GM23338 (cell line): ENCODE measurements at regions not wholly inside any gene's neighbourhood (a gene's known extent, or its start where the extent isn't known, plus 50 kb on each side); places are given as distances from the start of the nearest gene placed in this dataset.

Experiments
- ATAC-seq: fragments of 200-7000 bp; cut with Tn5 transposase; 3 replicates; pipeline ENCODE4 v1.9.1; 2020
- DNase-seq: peaks from one replicate; pipeline ENCODE4 v3.0.0-alpha.2; 2015; ENCODE audit warnings: low spot score
- H2AFZ ChIP-seq: fragments of 200-600 bp; sonication (generic); 2 replicates; pipeline ENCODE4 v1.8.0; 2016; ENCODE audit warnings: antibody characterized with exemption, mild to moderate bottlenecking, moderate library complexity
- H3F3A ChIP-seq: fragments of 200-600 bp; sonication (generic); replicated peaks from 2 replicates; pipeline ENCODE4 v1.8.0; 2017; ENCODE audit warnings: antibody characterized with exemption, mixed run types, low read depth
- H3K27ac ChIP-seq: fragments of 200-600 bp; sonication (generic); 2 replicates; pipeline ENCODE4 v1.6.1; 2016; ENCODE audit warnings: low read depth
- H3K27me3 ChIP-seq: fragments of 200-600 bp; sonication (generic); 2 replicates; pipeline ENCODE4 v1.8.0; 2016; ENCODE audit warnings: mild to moderate bottlenecking, mixed run types, moderate library complexity; ENCODE audit not compliant: insufficient read depth
- H3K36me3 ChIP-seq: fragments of 200-600 bp; sonication (generic); 2 replicates; pipeline ENCODE4 v1.8.0; 2016; ENCODE audit warnings: mild to moderate bottlenecking; ENCODE audit not compliant: insufficient read depth
- H3K4me1 ChIP-seq: fragments of 200-600 bp; sonication (generic); 2 replicates; pipeline ENCODE4 v1.8.0; 2016; ENCODE audit warnings: mild to moderate bottlenecking, moderate library complexity; ENCODE audit not compliant: insufficient read depth
- H3K4me2 ChIP-seq: fragments of 200-600 bp; sonication (generic); 2 replicates; pipeline ENCODE4 v1.7.1; 2017; ENCODE audit warnings: mixed run types
- H3K4me3 ChIP-seq: fragments of 200-600 bp; sonication (generic); 2 replicates; pipeline ENCODE4 v1.6.1; 2016; ENCODE audit warnings: mixed run types
- H3K79me2 ChIP-seq: fragments of 200-600 bp; sonication (generic); replicated peaks from 2 replicates; pipeline ENCODE4 v1.8.0; 2017; ENCODE audit warnings: mild to moderate bottlenecking; ENCODE audit not compliant: insufficient read depth
- H3K9me2 ChIP-seq: fragments of 200-600 bp; sonication (generic); 2 replicates; pipeline ENCODE4 v1.8.0; 2017; ENCODE audit not compliant: insufficient read depth
- H4K20me1 ChIP-seq: fragments of 200-600 bp; sonication (generic); replicated peaks from 2 replicates; pipeline ENCODE4 v1.8.0; 2017; ENCODE audit warnings: mild to moderate bottlenecking; ENCODE audit not compliant: insufficient read depth
- H3K27ac Mint-ChIP-seq: 2 replicates; pipeline ENCODE4 v1.8.0; 2020; ENCODE audit warnings: inconsistent platforms, mild to moderate bottlenecking, moderate library complexity, mixed read lengths
- H3K27me3 Mint-ChIP-seq: 3 replicates; pipeline ENCODE4 v1.8.0; 2022; ENCODE audit warnings: low read depth, mild to moderate bottlenecking, moderate library complexity, mixed read lengths, inconsistent platforms; ENCODE audit not compliant: insufficient read depth, poor library complexity
- H3K36me3 Mint-ChIP-seq: 3 replicates; pipeline ENCODE4 v1.8.0; 2021; ENCODE audit warnings: low read depth, mild to moderate bottlenecking, inconsistent platforms, moderate library complexity, mixed read lengths
- H3K4me1 Mint-ChIP-seq: 3 replicates; pipeline ENCODE4 v1.8.0; 2020; ENCODE audit warnings: mild to moderate bottlenecking, inconsistent platforms, mixed read lengths
- H3K4me3 Mint-ChIP-seq: 3 replicates; pipeline ENCODE4 v1.8.0; 2021; ENCODE audit warnings: moderate library complexity, mild to moderate bottlenecking, inconsistent platforms, mixed read lengths
- H3K9me3 Mint-ChIP-seq: 3 replicates; pipeline ENCODE4 v1.8.0; 2020; ENCODE audit warnings: moderate library complexity, mild to moderate bottlenecking, inconsistent platforms, mixed read lengths
- CREB1 ChIP-seq: fragments of 250-450 bp; sonication (Bioruptor Pico); IDR thresholded peaks from 2 replicates; pipeline ENCODE4 v1.5.0; 2020; ENCODE audit warnings: low read depth, mild to moderate bottlenecking, moderate library complexity
- CTCF ChIP-seq, 2 experiments: fragments of 200-600 bp in 1 of 2; sonication (generic) in 1 of 2; conservative IDR thresholded peaks; 2 replicates each; pipeline versions ENCODE4 v1.5.1 to v1.6.1; 2016 to 2017; ENCODE audit warnings: antibody characterized with exemption in 2 of 2, low read depth in 2 of 2, mild to moderate bottlenecking in 2 of 2, moderate library complexity in 1 of 2
- ETS1 ChIP-seq: IDR thresholded peaks from 2 replicates; pipeline ENCODE4 v1.6.1; 2016; ENCODE audit warnings: antibody characterized with exemption
- EZH2phosphoT487 ChIP-seq: fragments of 200-600 bp; sonication (generic); IDR thresholded peaks from one replicate; pipeline ENCODE4 v1.8.1; 2018; ENCODE audit warnings: antibody characterized with exemption; ENCODE audit not compliant: unreplicated experiment
- JUNB ChIP-seq: IDR thresholded peaks from one replicate; pipeline ENCODE4 v1.6.1; 2016; ENCODE audit warnings: antibody characterized with exemption; ENCODE audit not compliant: unreplicated experiment
- NANOG ChIP-seq: IDR thresholded peaks from 2 replicates; pipeline ENCODE4 v1.6.1; 2016; ENCODE audit warnings: antibody characterized with exemption, borderline replicate concordance
- POLR2AphosphoS5 ChIP-seq: IDR thresholded peaks from 2 replicates; pipeline ENCODE4 v1.6.1; 2016; ENCODE audit warnings: antibody characterized with exemption, low read depth
- REST ChIP-seq: IDR thresholded peaks from one replicate; pipeline ENCODE4 v1.6.1; 2018; ENCODE audit warnings: antibody characterized with exemption; ENCODE audit not compliant: unreplicated experiment
- STAT1 ChIP-seq: IDR thresholded peaks from one replicate; pipeline ENCODE4 v1.6.1; 2016; ENCODE audit warnings: antibody characterized with exemption; ENCODE audit not compliant: unreplicated experiment
- ZNF114 ChIP-seq: fragments of 250-450 bp; sonication (Bioruptor Pico); IDR thresholded peaks from 2 replicates; pipeline ENCODE4 v1.5.0; 2020; ENCODE audit warnings: mild to moderate bottlenecking, moderate library complexity
- ZNF331 ChIP-seq: fragments of 250-450 bp; sonication (Bioruptor Pico); IDR thresholded peaks from 2 replicates; pipeline ENCODE4 v1.5.0; 2020; ENCODE audit warnings: low read depth, mild to moderate bottlenecking, moderate library complexity
- ZNF462 ChIP-seq: fragments of 250-450 bp; sonication (Bioruptor Pico); IDR thresholded peaks from 2 replicates; pipeline ENCODE4 v1.5.0; 2020; ENCODE audit warnings: mild to moderate bottlenecking, moderate library complexity

GRCh38 chr4:3374011-3374645 is 67.6 kb upstream of the HGFAC start:
- Histone ChIP-seq H3K27me3 (no peaks in the 10 kb centered on the region), H3F3A (0 out of 2 replicates have a peak, but pooled peaks cover 2% of the 10 kb centered on the region), H3K36me3 (no peaks in the 10 kb centered on the region), H2AFZ (no peak overlapping the region), H3K79me2 (no peaks in the 10 kb centered on the region), H3K9me2 (no peaks in the 10 kb centered on the region), H3K4me2 (no peak overlapping the region), H3K4me1 (peaks cover 26% of the 10 kb centered on the region), H3K4me3 (no peak overlapping the region), H4K20me1 (no peaks in the 10 kb centered on the region), H3K27ac (no peak overlapping the region)
- Mint-ChIP-seq H3K27ac (no peak overlapping the region), H3K4me1 (peaks cover 36% of the 10 kb centered on the region), H3K4me3 (no peak overlapping the region), H3K36me3 (peaks cover 14% of the 10 kb centered on the region), H3K27me3 (peaks cover 36% of the 10 kb centered on the region), H3K9me3 (peaks cover 7% of the 10 kb centered on the region; the same call in 2 of the 3 replicates)
- TF ChIP-seq ZNF462 (no peak), ZNF114 (CRISPR knock-in tag) (no peak), POLR2AphosphoS5 (no peak), EZH2phosphoT487 (no peak), ZNF331 (CRISPR knock-in tag) (no peak), CREB1 (no peak), CTCF (conservative IDR thresholded peaks at IDR 0.05; ENCODE audit: low read depth in 2 of 2) (no peak), ETS1 (no peak), STAT1 (no peak), NANOG (no peak), REST (no peak), JUNB (no peak)
- DNase-seq (no peak), ATAC-seq (no peak)
